Parathyroid adenoma (tissue), 2 donors: ENCODE measurements at regions not wholly inside any gene's neighbourhood (a gene's known extent, or its start where the extent isn't known, plus 50 kb on each side); places are given as distances from the start of the nearest gene placed in this dataset.

Experiments used
- H2AFZ ChIP-seq: fragments of 300-600 bp; sonication (generic); one replicate; pipeline ENCODE4 v1.7.0; 2017; ENCODE audit warnings: antibody characterized with exemption, mild to moderate bottlenecking
- H3K27ac ChIP-seq: fragments of 300-600 bp; sonication (generic); one replicate; pipeline ENCODE4 v1.7.0; 2017
- H3K27me3 ChIP-seq: fragments of 300-600 bp; sonication (generic); one replicate; pipeline ENCODE4 v1.7.0; 2017; ENCODE audit warnings: low read length; ENCODE audit not compliant: control insufficient read depth, insufficient read depth
- H3K36me3 ChIP-seq: fragments of 300-600 bp; sonication (generic); one replicate; pipeline ENCODE4 v1.7.0; 2017; ENCODE audit warnings: low read length; ENCODE audit not compliant: control insufficient read depth, insufficient read depth
- H3K4me1 ChIP-seq: fragments of 300-600 bp; sonication (generic); one replicate; pipeline ENCODE4 v1.7.0; 2017; ENCODE audit warnings: control low read depth
- H3K4me2 ChIP-seq: fragments of 300-600 bp; sonication (generic); one replicate; pipeline ENCODE4 v1.7.0; 2017; ENCODE audit warnings: low read length
- H3K4me3 ChIP-seq: fragments of 300-600 bp; sonication (generic); one replicate; pipeline ENCODE4 v1.7.0; 2017; ENCODE audit warnings: low read depth, low read length
- H3K79me2 ChIP-seq: fragments of 300-600 bp; sonication (generic); one replicate; pipeline ENCODE4 v1.7.0; 2017; ENCODE audit warnings: control low read depth
- H3K9ac ChIP-seq: fragments of 300-600 bp; sonication (generic); one replicate; pipeline ENCODE4 v1.7.0; 2017; ENCODE audit warnings: mild to moderate bottlenecking
- H3K9me3 ChIP-seq: fragments of 300-600 bp; sonication (generic); one replicate; pipeline ENCODE4 v1.7.0; 2017; ENCODE audit warnings: low read length; ENCODE audit not compliant: control insufficient read depth
- TF ChIP-seq, protein P1 (sequence below): fragments of 300-600 bp; sonication (generic); IDR thresholded peaks from one replicate; pipeline ENCODE4 v1.7.0; 2017; ENCODE audit warnings: antibody characterized with exemption, mild to moderate bottlenecking
- donor health status: primary hyperparathyroidism.

DNA sequence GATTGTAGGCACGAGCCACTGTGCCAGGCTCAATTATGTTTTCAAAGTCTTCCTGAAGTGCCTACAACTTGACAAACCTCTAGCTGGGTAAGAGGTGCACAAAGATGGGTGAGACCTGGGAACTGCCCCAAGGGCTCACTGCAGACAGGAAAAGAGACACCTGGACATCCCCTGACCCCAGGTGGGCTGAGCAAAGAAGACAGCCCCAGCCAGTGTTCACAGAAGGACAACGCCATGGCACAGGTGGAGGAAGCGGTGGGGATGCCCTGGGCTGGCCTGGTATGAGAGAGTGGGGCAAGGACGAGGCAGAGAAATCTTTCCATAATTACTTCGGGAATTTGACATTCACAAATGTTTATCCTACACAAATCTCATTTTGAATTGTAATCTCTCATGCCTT is 278.9 kb downstream of the SMOC2 start:
- TF ChIP-seq, protein P1, sequence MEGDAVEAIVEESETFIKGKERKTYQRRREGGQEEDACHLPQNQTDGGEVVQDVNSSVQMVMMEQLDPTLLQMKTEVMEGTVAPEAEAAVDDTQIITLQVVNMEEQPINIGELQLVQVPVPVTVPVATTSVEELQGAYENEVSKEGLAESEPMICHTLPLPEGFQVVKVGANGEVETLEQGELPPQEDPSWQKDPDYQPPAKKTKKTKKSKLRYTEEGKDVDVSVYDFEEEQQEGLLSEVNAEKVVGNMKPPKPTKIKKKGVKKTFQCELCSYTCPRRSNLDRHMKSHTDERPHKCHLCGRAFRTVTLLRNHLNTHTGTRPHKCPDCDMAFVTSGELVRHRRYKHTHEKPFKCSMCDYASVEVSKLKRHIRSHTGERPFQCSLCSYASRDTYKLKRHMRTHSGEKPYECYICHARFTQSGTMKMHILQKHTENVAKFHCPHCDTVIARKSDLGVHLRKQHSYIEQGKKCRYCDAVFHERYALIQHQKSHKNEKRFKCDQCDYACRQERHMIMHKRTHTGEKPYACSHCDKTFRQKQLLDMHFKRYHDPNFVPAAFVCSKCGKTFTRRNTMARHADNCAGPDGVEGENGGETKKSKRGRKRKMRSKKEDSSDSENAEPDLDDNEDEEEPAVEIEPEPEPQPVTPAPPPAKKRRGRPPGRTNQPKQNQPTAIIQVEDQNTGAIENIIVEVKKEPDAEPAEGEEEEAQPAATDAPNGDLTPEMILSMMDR: no peak
- H3K79me2 ChIP-seq: no peaks in the 10 kb centered on the region
- no peak overlapping the region for H3K9ac ChIP-seq
- H3K9me3 ChIP-seq: no peaks in the 10 kb centered on the region
- no peak overlapping the region for H3K4me3 ChIP-seq
- no peaks in the 10 kb centered on the region for H3K27me3 ChIP-seq
- H3K4me2 ChIP-seq: no peak overlapping the region
- no peak overlapping the region for H2AFZ ChIP-seq
- no peaks in the 10 kb centered on the region for H3K36me3 ChIP-seq
- H3K4me1 ChIP-seq: no peaks in the 10 kb centered on the region
- no peak overlapping the region for H3K27ac ChIP-seq

DNA sequence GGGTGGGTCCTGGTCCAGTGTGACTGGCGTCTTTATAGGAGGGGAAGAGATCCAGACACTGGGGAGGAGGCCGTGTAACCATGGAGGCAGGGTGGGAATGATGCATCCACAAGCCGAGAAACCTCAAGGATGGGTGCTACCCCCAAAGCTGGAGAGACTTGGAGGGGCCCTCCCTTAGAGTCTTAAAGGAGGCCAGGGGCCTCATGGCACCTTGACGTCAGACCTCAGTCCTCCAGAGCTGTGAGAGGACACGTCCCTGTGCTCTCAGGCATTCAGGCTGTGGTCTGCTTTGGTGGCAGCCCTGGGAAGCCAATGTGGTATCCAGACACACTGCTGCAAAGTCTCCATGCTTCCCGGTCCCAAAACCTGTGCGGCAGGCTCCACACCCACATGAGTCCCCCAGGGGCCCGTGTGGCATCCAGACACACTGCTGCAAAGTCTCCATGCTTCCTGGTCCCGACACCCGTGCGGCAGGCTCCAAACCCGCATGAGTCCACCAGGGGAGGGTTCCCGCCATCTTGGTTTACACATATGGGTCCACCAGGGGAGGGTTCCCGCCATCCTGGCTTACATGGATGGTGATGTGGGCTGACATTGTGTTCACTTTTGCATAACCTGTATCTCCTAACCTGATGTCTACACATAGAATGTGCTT is 278.0 kb downstream of the SMOC2 start:
- Histone ChIP-seq H3K4me1 (no peaks in the 10 kb centered on the region), H3K79me2 (no peaks in the 10 kb centered on the region), H3K27ac (no peak overlapping the region), H3K27me3 (no peaks in the 10 kb centered on the region), H3K36me3 (no peaks in the 10 kb centered on the region), H3K9ac (no peak overlapping the region), H2AFZ (no peak overlapping the region), H3K4me2 (no peak overlapping the region), H3K4me3 (no peak overlapping the region), H3K9me3 (no peaks in the 10 kb centered on the region)
- TF ChIP-seq, protein P1: no peak
